Ovary (tissue), 7 donors: ENCODE measurements at regions not wholly inside any gene's neighbourhood (a gene's known extent, or its start where the extent isn't known, plus 50 kb on each side); places are given as distances from the start of the nearest gene placed in this dataset.

Experiments
- DNase-seq, 5 donors: peaks; one replicate each; pipeline ENCODE4 v3.0.0-alpha.2; 2019 to 2020
- H3K27ac ChIP-seq, 2 donors: fragments of 200-600 bp; one replicate each; pipeline versions ENCODE4 v1.5.1 to v1.8.0; 2019 to 2022
- H3K27me3 ChIP-seq: fragments of 200-600 bp; one replicate; pipeline ENCODE4 v1.8.0; 2022
- H3K36me3 ChIP-seq: fragments of 200-600 bp; sonication (generic); one replicate; pipeline ENCODE4 v1.5.1; 2019
- H3K4me1 ChIP-seq: one replicate; pipeline ENCODE4 v1.8.1; 2013; ENCODE audit warnings: mild to moderate bottlenecking, moderate library complexity; ENCODE audit not compliant: insufficient read depth
- H3K4me3 ChIP-seq: fragments of 200-600 bp; sonication (generic); one replicate; pipeline ENCODE4 v1.5.1; 2017
- H3K9me3 ChIP-seq, 2 donors: fragments of 200-600 bp in 1 of 2; sonication (generic) in 1 of 2; one replicate each; pipeline versions ENCODE4 v1.5.1 to v1.8.1; 2013 to 2019; ENCODE audit warnings: mild to moderate bottlenecking in 1 of 2, moderate library complexity in 1 of 2
- EP300 ChIP-seq: sonication (generic); formaldehyde crosslinking; IDR thresholded peaks from one replicate; pipeline ENCODE4 v1.6.1; 2017; ENCODE audit warnings: antibody characterized with exemption
- POLR2A ChIP-seq: fragments of 450-650 bp; IDR thresholded peaks from one replicate; pipeline ENCODE4 v1.6.1; 2017; ENCODE audit warnings: antibody characterized with exemption, mild to moderate bottlenecking, moderate library complexity
- WGBS, 3 donors: extraction: QIAGEN DNeasy Blood & Tissue Kit in 1 of 3; methylation state at CpG; one replicate each; pipeline versions ENCODE4 v1.1.5 to v1.1.7; 2013 to 2017; 5-methylcytosine and 5-hydroxymethylcytosine counted together
- intact Hi-C, 4 donors: fragments of 100-400 bp; cut with DNase I; formaldehyde crosslinking; loops; one replicate each; pipeline versions ENCODE4 v1.11.0 to v1.15.1; 2022 to 2023
- TF ChIP-seq, protein P1 (sequence below), 3 donors: fragments of 450-650 bp in 2 of 3; fragments of 200-600 bp in 1 of 3; IDR thresholded peaks; one replicate each; pipeline versions ENCODE4 v1.5.1 to v1.8.0; 2016 to 2022; ENCODE audit warnings: antibody characterized with exemption in 3 of 3, mild to moderate bottlenecking in 1 of 3
- donor health status: DM: no; HTN: no; CAD: no; lungs with moderate emphysema.
- donor health status: DM: no; HTN: no; CAD: no.
- donor health status: Bipolar disorder and iron deficiency.
- donor health status: DM: no; HTN: no; CAD: no.
- donor health status: DM: yes; HTN: yes; CAD: no.

DNA sequence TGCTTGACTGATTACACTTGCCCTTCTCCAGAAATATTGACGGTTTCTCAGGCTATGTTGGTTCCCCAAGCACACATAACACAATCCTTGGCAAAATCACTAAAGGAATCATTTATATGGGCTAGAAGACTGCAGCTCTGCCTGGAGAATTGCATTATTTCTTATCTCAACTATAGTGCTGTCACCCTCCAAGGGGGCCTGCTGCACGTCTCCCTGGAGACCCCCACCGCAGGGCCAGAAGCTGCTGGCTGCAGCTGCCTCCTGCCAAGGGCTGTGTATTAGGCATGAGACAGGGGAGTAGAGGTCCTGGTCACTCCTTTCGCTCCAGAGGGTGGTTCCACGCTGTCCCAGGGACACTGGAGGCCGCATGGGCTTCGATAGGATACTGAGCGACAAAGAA, 76.6 kb downstream of the LRRC30 start:
- intact Hi-C loops, result no loop called here
- Histone ChIP-seq H3K36me3 (no peaks in the 10 kb centered on the region), H3K4me3 (no peak overlapping the region), H3K9me3 (no peaks in the 10 kb centered on the region), H3K4me1 (no peaks in the 10 kb centered on the region), H3K27ac (no peak overlapping the region), H3K27me3 (no peaks in the 10 kb centered on the region)
- no peak for TF ChIP-seq EP300
- TF ChIP-seq, protein P1, sequence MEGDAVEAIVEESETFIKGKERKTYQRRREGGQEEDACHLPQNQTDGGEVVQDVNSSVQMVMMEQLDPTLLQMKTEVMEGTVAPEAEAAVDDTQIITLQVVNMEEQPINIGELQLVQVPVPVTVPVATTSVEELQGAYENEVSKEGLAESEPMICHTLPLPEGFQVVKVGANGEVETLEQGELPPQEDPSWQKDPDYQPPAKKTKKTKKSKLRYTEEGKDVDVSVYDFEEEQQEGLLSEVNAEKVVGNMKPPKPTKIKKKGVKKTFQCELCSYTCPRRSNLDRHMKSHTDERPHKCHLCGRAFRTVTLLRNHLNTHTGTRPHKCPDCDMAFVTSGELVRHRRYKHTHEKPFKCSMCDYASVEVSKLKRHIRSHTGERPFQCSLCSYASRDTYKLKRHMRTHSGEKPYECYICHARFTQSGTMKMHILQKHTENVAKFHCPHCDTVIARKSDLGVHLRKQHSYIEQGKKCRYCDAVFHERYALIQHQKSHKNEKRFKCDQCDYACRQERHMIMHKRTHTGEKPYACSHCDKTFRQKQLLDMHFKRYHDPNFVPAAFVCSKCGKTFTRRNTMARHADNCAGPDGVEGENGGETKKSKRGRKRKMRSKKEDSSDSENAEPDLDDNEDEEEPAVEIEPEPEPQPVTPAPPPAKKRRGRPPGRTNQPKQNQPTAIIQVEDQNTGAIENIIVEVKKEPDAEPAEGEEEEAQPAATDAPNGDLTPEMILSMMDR (IDR thresholded peaks at IDR 0.05), result no peak
- no peak for DNase-seq
- WGBS, 3 donors, result 73 to 77% (median 75%) methylated on average over 8 of the region's 8 CpGs

DNA sequence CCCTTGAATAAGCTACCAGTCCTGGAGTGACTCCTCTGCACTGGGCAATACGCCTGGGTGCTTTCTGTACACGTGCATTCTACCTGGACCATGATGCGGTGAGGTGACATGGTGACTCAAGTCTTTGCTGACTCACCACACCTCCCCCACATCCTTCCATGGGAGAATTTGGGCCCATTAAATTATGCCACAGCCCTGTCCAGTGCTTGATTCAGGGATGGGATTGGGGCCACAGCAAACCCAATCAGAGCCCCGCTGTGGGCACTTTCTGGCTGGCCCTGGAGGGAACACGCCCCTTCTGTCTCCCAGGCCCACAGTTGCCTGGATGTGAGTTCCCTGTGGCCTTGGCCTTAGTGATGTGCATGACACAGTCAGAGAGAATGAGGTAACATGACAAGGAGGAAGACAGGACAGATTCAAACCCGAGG, 86.9 kb downstream of the LRRC30 start:
- DNase-seq, result no peak
- WGBS, 3 donors, result 85 to 91% (median 86%) methylated on average over 6 of the region's 6 CpGs
- intact Hi-C loops, result no loop called here

GRCh38 chr18:7319161-7319560, 88.3 kb downstream of the LRRC30 start:
- no peaks in the 10 kb centered on the region for H3K4me1 ChIP-seq
- WGBS, 3 donors, result 73 to 83% (median 76%) methylated on average over 10 of the region's 10 CpGs
- no peaks in the 10 kb centered on the region for H3K27me3 ChIP-seq
- no peak overlapping the region for H3K27ac ChIP-seq
- no peak for DNase-seq
- no peak overlapping the region for H3K4me3 ChIP-seq
- no peaks in the 10 kb centered on the region for H3K36me3 ChIP-seq
- TF ChIP-seq EP300 (no peak), POLR2A (no peak)
- TF ChIP-seq, protein P1 (IDR thresholded peaks at IDR 0.05), result no peak
- intact Hi-C loops, result no loop called here
- no peaks in the 10 kb centered on the region for H3K9me3 ChIP-seq

More for the DNA sequence above, 86.9 kb downstream of the LRRC30 start:
- Histone ChIP-seq H3K4me1 (no peaks in the 10 kb centered on the region), H3K27ac (no peak overlapping the region), H3K4me3 (no peak overlapping the region), H3K27me3 (no peaks in the 10 kb centered on the region), H3K9me3 (no peaks in the 10 kb centered on the region), H3K36me3 (no peaks in the 10 kb centered on the region)
- TF ChIP-seq, protein P1 (IDR thresholded peaks at IDR 0.05), result no peak
- TF ChIP-seq POLR2A (no peak), EP300 (no peak)

DNA sequence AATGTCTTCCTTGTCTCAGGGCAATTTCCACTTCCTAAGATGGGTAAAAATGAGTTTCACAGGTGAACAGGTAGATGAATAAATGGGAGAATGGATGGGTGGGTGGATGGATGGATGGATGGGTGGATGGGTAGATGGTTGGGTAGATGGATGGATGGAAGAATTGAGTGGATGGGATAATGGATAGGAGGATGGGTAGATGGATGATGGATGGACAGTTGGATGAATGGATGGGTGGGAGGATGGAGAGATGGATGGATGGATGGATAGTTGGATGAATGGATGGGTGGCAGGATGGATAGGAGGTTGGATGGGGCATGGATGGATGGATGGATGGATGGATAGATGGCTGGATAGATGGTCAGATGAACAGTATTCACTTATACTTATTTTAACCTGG, 90.9 kb downstream of the LRRC30 start:
- no peak for TF ChIP-seq EP300
- TF ChIP-seq, protein P1 (IDR thresholded peaks at IDR 0.05), result no peak
- TF ChIP-seq POLR2A, result no peak
- Histone ChIP-seq H3K36me3 (no peaks in the 10 kb centered on the region), H3K27ac (no peak overlapping the region), H3K27me3 (no peaks in the 10 kb centered on the region), H3K4me1 (no peaks in the 10 kb centered on the region), H3K9me3 (no peaks in the 10 kb centered on the region), H3K4me3 (no peak overlapping the region)
- no peak for DNase-seq
- intact Hi-C loops, result no loop called here
